Right forelimb (tissue), 1 donor: ENCODE measurements at regions not wholly inside any gene's neighbourhood (a gene's known extent, or its start where the extent isn't known, plus 50 kb on each side); places are given as distances from the start of the nearest gene placed in this dataset.

Source experiments
- DNase-seq: peaks from one replicate; pipeline ENCODE4 v3.0.0-alpha.2; 2018

GRCh38 chr11:91742155-91742554, 482.5 kb upstream of the FAT3 start:
- DNase-seq, result no peak

GRCh38 chr11:91731051-91731450, 493.6 kb upstream of the FAT3 start:
- no peak for DNase-seq

GRCh38 chr11:91730620-91731019, 494.0 kb upstream of the FAT3 start:
- no peak for DNase-seq

GRCh38 chr11:91730057-91730456, 494.6 kb upstream of the FAT3 start:
- DNase-seq, result no peak

GRCh38 chr11:91717169-91717568, 507.4 kb upstream of the FAT3 start:
- no peak for DNase-seq

GRCh38 chr11:91707652-91708482, 516.8 kb upstream of the FAT3 start:
- no peak for DNase-seq

GRCh38 chr11:91703042-91703441, 521.6 kb upstream of the FAT3 start:
- no peak for DNase-seq

GRCh38 chr11:91700854-91701253, 523.8 kb upstream of the FAT3 start:
- no peak for DNase-seq

GRCh38 chr11:91698845-91699244, 525.8 kb upstream of the FAT3 start:
- no peak for DNase-seq

- no peak for DNase-seq
Observed at GRCh38 chr11:91694331-91694730, 530.3 kb upstream of the FAT3 start.

GRCh38 chr11:91691872-91692271, 532.7 kb upstream of the FAT3 start:
- no peak for DNase-seq

GRCh38 chr11:91688672-91689071, 535.9 kb upstream of the FAT3 start:
- DNase-seq, result no peak

GRCh38 chr11:91686700-91687099, 537.9 kb upstream of the FAT3 start:
- DNase-seq, result no peak

- no peak for DNase-seq
Observed at GRCh38 chr11:91686281-91686680, 538.3 kb upstream of the FAT3 start.

GRCh38 chr11:91673705-91674104, 550.9 kb upstream of the FAT3 start:
- DNase-seq, result no peak

- DNase-seq, result no peak
Observed at GRCh38 chr11:91664521-91664920, 560.1 kb upstream of the FAT3 start.

GRCh38 chr11:91660036-91660435, 564.6 kb upstream of the FAT3 start:
- DNase-seq, result no peak

- no peak for DNase-seq
Observed at GRCh38 chr11:91654686-91655085, 569.9 kb upstream of the FAT3 start.

- no peak for DNase-seq
Observed at GRCh38 chr11:91653079-91653754, 571.4 kb upstream of the FAT3 start.

GRCh38 chr11:91650802-91651201, 573.8 kb upstream of the FAT3 start:
- DNase-seq, result no peak

- DNase-seq, result no peak
Observed at GRCh38 chr11:91641153-91641552, 583.5 kb upstream of the FAT3 start.

- no peak for DNase-seq
Observed at GRCh38 chr11:91639359-91639758, 585.3 kb upstream of the FAT3 start.

GRCh38 chr11:91630916-91631673, 593.5 kb upstream of the FAT3 start:
- DNase-seq, result no peak

- DNase-seq, result no peak
Observed at GRCh38 chr11:91625495-91625894, 599.1 kb upstream of the FAT3 start.
